ENCODE measurements at regions not wholly inside any gene's neighbourhood (a gene's known extent, or its start where the extent isn't known, plus 50 kb on each side); places are given as distances from the start of the nearest gene placed in this dataset.

GRCh38 chr1:221347706-221348105, 394.2 kb downstream of the DUSP10 start:
- H3K36me3 ChIP-seq (replicated peaks in 1 of 2; ENCODE audit: control insufficient read depth in 1 of 2, insufficient read depth in 2 of 2, low read length in 2 of 2): no peaks in the 10 kb centered on the region
- H3K27ac ChIP-seq (ENCODE audit: extremely low read length, insufficient read depth, low read length): no peak overlapping the region
- H2AFZ ChIP-seq (ENCODE audit: low read length): no peak overlapping the region
- no peak overlapping the region for H3K4me2 ChIP-seq (ENCODE audit: low read depth, low read length)
- no peak for FAIRE-seq
- BruUV-seq (replicated peaks): no TSS peak
- ChIA-PET POLR2A (no interaction called here), CTCF (ENCODE audit: low intra/inter-chr PET ratio, low total read pairs) (no interaction called here)
- no peaks in the 10 kb centered on the region for H3K9me3 ChIP-seq (ENCODE audit: low read length)
- WGBS (ENCODE audit: low lambda C conversion rate): 0% methylated on average over 2 of the region's 2 CpGs
- no peaks in the 10 kb centered on the region for H4K20me1 ChIP-seq (ENCODE audit: insufficient read depth, low read length)
- H3K9ac ChIP-seq (ENCODE audit: insufficient read depth, low read depth, low read length): no peak overlapping the region
- TF ChIP-seq ZNF570 (CRISPR knock-in tag; IDR thresholded peaks at IDR 0.05; ENCODE audit: borderline replicate concordance): no peak
- H3K79me2 ChIP-seq (ENCODE audit: insufficient read depth, low read length): no peaks in the 10 kb centered on the region
- intact Hi-C loops (cut with micrococcal nuclease; ENCODE audit: unreplicated experiment): no loop called here
- in situ Hi-C loops (cut with HindIII; ENCODE audit: extremely low pct_ligation_motif_present, low pct_unique_long_range_greater_than_20kb): no loop called here
- peak; percentile 1 for DNase-seq (ENCODE audit: low spot score)
- no peak for ATAC-seq
- no peaks in the 10 kb centered on the region for H3K4me1 ChIP-seq (ENCODE audit: insufficient read depth, low read length)
- no peak overlapping the region for H3K4me3 ChIP-seq (replicated peaks in 1 of 3; ENCODE audit: insufficient read depth in 1 of 3, low read depth in 2 of 3, low read length in 3 of 3)
- no peaks in the 10 kb centered on the region for H3K27me3 ChIP-seq (ENCODE audit: control insufficient read depth in 1 of 2, insufficient read depth in 2 of 2, low read length in 2 of 2)

GRCh38 chr1:221350091-221350490, 391.8 kb downstream of the DUSP10 start:
- H2AFZ ChIP-seq (ENCODE audit: low read length): no peak overlapping the region
- TF ChIP-seq ZFP82 (CRISPR knock-in tag; IDR thresholded peaks at IDR 0.05; ENCODE audit: borderline replicate concordance) (no peak), ZBTB4 (CRISPR knock-in tag; IDR thresholded peaks at IDR 0.05; ENCODE audit: borderline replicate concordance) (no peak), TEF (CRISPR knock-in tag; IDR thresholded peaks at IDR 0.05) (no peak), HDAC2 (CRISPR knock-in tag; IDR thresholded peaks at IDR 0.05) (no peak), BCL6 (CRISPR knock-in tag; IDR thresholded peaks at IDR 0.05) (no peak), MED1 (CRISPR knock-in tag; IDR thresholded peaks at IDR 0.05) (no peak), POLR2AphosphoS5 (IDR thresholded peaks at IDR 0.05; ENCODE audit: low read depth, low read length) (no peak), PLRG1 (conservative IDR thresholded peaks at IDR 0.05) (no peak), HNRNPL (IDR thresholded peaks at IDR 0.05; ENCODE audit: low read depth, low read length) (no peak), ZNF75D (CRISPR knock-in tag; IDR thresholded peaks at IDR 0.05; ENCODE audit: borderline replicate concordance) (no peak), ZBTB43 (CRISPR knock-in tag; conservative IDR thresholded peaks at IDR 0.05) (no peak), JARID2 (CRISPR knock-in tag; IDR thresholded peaks at IDR 0.05; ENCODE audit: insufficient replicate concordance) (no peak), SRSF1 (optimal IDR thresholded peaks at IDR 0.05; ENCODE audit: low read depth, low read length) (no peak), ZFP36L1 (CRISPR knock-in tag; IDR thresholded peaks at IDR 0.05) (no peak), GTF2F1 (IDR thresholded peaks at IDR 0.05; ENCODE audit: low read length) (no peak)
- no peak overlapping the region for H3K27ac ChIP-seq (ENCODE audit: extremely low read length, insufficient read depth, low read length)
- BruUV-seq (replicated peaks): no TSS peak
- no peak for ATAC-seq
- H4K20me1 ChIP-seq (ENCODE audit: insufficient read depth, low read length): no peaks in the 10 kb centered on the region
- in situ Hi-C loops (cut with HindIII; ENCODE audit: extremely low pct_ligation_motif_present, low pct_unique_long_range_greater_than_20kb): no loop called here
- H3K9me3 ChIP-seq (ENCODE audit: low read length): no peaks in the 10 kb centered on the region
- H3K4me1 ChIP-seq (ENCODE audit: insufficient read depth, low read length): no peaks in the 10 kb centered on the region
- H3K27me3 ChIP-seq (ENCODE audit: control insufficient read depth in 1 of 2, insufficient read depth in 2 of 2, low read length in 2 of 2): no peaks in the 10 kb centered on the region
- H3K4me3 ChIP-seq (replicated peaks in 1 of 3; ENCODE audit: insufficient read depth in 1 of 3, low read depth in 2 of 3, low read length in 3 of 3): no peak overlapping the region
- no peak overlapping the region for H3K4me2 ChIP-seq (ENCODE audit: low read depth, low read length)
- no peak for FAIRE-seq
- H3K36me3 ChIP-seq (replicated peaks in 1 of 2; ENCODE audit: control insufficient read depth in 1 of 2, insufficient read depth in 2 of 2, low read length in 2 of 2): no peaks in the 10 kb centered on the region
- H3K9ac ChIP-seq (ENCODE audit: insufficient read depth, low read depth, low read length): no peak overlapping the region
- no peak for DNase-seq (ENCODE audit: low spot score)
- WGBS (ENCODE audit: low lambda C conversion rate): 7% methylated on average over 1 of the region's 1 CpG
- intact Hi-C loops (cut with micrococcal nuclease; ENCODE audit: unreplicated experiment): no loop called here
- H3K79me2 ChIP-seq (ENCODE audit: insufficient read depth, low read length): no peaks in the 10 kb centered on the region
- CTCF ChIA-PET (ENCODE audit: low intra/inter-chr PET ratio, low total read pairs): no interaction called here
- POLR2A ChIA-PET: no interaction called here

All from HepG2 (cell line).